OCI-LY7 (cell line): ENCODE measurements at regions not wholly inside any gene's neighbourhood (a gene's known extent, or its start where the extent isn't known, plus 50 kb on each side); places are given as distances from the start of the nearest gene placed in this dataset.

ENCODE experiments used
- BruUV-seq: library from RNA; stranded (reverse); fragments of 400-500 nt; replicated peaks from 2 replicates; lab custom pipeline; 2021; lab: Mats Ljungman, UMichigan
- CTCF ChIA-PET: fragments of 300-600 bp; sonication (Branson Sonifier 250); formaldehyde crosslinking; loops from one replicate; lab custom pipeline; 2022; ENCODE audit warnings: antibody characterized with exemption; ENCODE audit not compliant: unreplicated experiment; lab: Charles Lee
- POLR2A ChIA-PET: fragments of 300-600 bp; sonication (Branson Sonifier 250); formaldehyde crosslinking; loops from one replicate; lab custom pipeline; 2022; ENCODE audit warnings: antibody characterized with exemption; lab: Charles Lee
- DNase-seq: peaks from one replicate; pipeline ENCODE4 v3.0.0-alpha.2; 2015; ENCODE audit warnings: low spot score
- H2AFZ ChIP-seq: fragments of 200-600 bp; sonication (generic), shearing (Covaris generic); 2 replicates; pipeline ENCODE4 v1.6.1; 2014; ENCODE audit warnings: mild to moderate bottlenecking, antibody characterized with exemption, low read length, moderate library complexity
- H3K27ac ChIP-seq: fragments of 200-600 bp; sonication (generic); 2 replicates; pipeline ENCODE4 v1.5.1; 2014; ENCODE audit warnings: mixed run types, low read depth, mild to moderate bottlenecking, moderate library complexity, low read length, inconsistent platforms; ENCODE audit not compliant: poor library complexity, severe bottlenecking
- H3K36me3 ChIP-seq: fragments of 200-600 bp; sonication (generic); 2 replicates; pipeline ENCODE4 v1.6.1; 2014; ENCODE audit warnings: mild to moderate bottlenecking, antibody characterized with exemption, low read length, moderate library complexity, mixed read lengths; ENCODE audit not compliant: insufficient read depth
- H3K4me1 ChIP-seq: fragments of 200-600 bp; sonication (generic); 2 replicates; pipeline ENCODE4 v1.5.1; 2014; ENCODE audit warnings: mild to moderate bottlenecking, low read length; ENCODE audit not compliant: insufficient read depth, poor library complexity, severe bottlenecking
- H3K4me2 ChIP-seq: fragments of 200-600 bp; sonication (generic); 2 replicates; pipeline ENCODE4 v1.6.1; 2014; ENCODE audit warnings: mild to moderate bottlenecking, low read length
- H3K4me3 ChIP-seq: fragments of 200-600 bp; sonication (generic); 2 replicates; pipeline ENCODE4 v1.5.1; 2014; ENCODE audit warnings: mild to moderate bottlenecking, low read depth, low read length; ENCODE audit not compliant: poor library complexity, severe bottlenecking
- H3K79me2 ChIP-seq: fragments of 200-600 bp; sonication (generic); 2 replicates; pipeline ENCODE4 v1.6.1; 2016; ENCODE audit warnings: low read depth, mild to moderate bottlenecking, low read length, moderate library complexity, mixed read lengths; ENCODE audit not compliant: insufficient read depth
- H3K9me2 ChIP-seq: fragments of 200-600 bp; sonication (generic); 2 replicates; pipeline ENCODE4 v1.6.1; 2016; ENCODE audit warnings: mild to moderate bottlenecking, low read length, mixed read lengths; ENCODE audit not compliant: insufficient read depth
- H3K9me3 ChIP-seq: fragments of 200-600 bp; sonication (generic); 2 replicates; pipeline ENCODE4 v1.6.1; 2014; ENCODE audit warnings: mild to moderate bottlenecking, mixed run types, low read length, mixed read lengths
- H4K20me1 ChIP-seq: fragments of 200-600 bp; sonication (generic); 2 replicates; pipeline ENCODE4 v1.6.1; 2014; ENCODE audit warnings: mild to moderate bottlenecking, antibody characterized with exemption, low read length, moderate library complexity, mixed read lengths; ENCODE audit not compliant: insufficient read depth
- CTCF ChIP-seq: fragments of 200-600 bp; sonication (generic); conservative IDR thresholded peaks from 2 replicates; pipeline ENCODE4 v1.5.1; 2014; ENCODE audit warnings: mild to moderate bottlenecking, antibody characterized with exemption, low read length, moderate library complexity, mixed read lengths
- EZH2phosphoT487 ChIP-seq: fragments of 200-600 bp; sonication (generic); IDR thresholded peaks from 2 replicates; pipeline ENCODE4 v1.6.1; 2018; ENCODE audit warnings: low read depth, borderline replicate concordance, mild to moderate bottlenecking, mixed run types, antibody characterized with exemption, low read length, moderate library complexity, mixed read lengths
- intact Hi-C: fragments of 100-400 bp; cut with micrococcal nuclease; formaldehyde crosslinking; loops from one replicate; pipeline ENCODE4 v1.10.0; 2022; ENCODE audit not compliant: unreplicated experiment

DNA sequence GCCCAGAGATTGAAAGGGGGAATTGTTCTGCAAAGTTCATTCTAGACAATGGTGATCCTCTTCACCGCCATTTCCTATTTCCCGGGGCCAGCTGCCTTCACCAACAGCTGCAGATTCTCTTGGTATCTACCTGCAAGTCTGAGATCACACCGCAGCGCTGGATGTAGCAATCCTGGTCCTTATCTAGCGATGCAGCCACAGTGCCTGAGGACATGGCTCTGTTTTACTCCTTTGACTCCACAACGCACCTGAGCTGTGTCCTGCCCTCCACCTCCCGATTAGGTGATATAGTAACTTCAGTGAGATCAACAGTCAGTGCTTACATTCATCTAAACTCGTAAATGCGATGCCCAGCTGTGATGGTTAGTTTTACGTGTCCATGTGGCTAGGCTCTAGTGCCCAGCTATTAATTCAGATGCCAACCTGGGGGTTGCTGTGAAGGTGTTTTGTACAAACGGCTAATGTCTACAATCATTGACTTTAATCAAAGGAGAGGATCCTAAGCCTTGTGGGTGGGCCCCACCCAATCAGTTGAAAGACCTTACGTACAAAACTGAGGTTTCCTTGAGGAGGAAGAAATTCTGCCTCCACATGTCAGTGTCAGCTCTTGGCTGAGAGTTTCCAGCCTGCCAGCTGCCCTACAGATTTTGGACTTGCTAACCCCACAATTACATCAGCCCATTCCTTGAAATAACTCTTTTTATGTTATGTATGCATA is 189.8 kb downstream of the SH3BP4 start:
- POLR2A ChIA-PET: no interaction called here
- DNase-seq: no peak

GRCh38 chr2:235142601-235143000 is 190.8 kb downstream of the SH3BP4 start:
- TF ChIP-seq CTCF: no peak
- TF ChIP-seq EZH2phosphoT487: no peak
- BruUV-seq: no TSS peak
- no peaks in the 10 kb centered on the region for H4K20me1 ChIP-seq
- intact Hi-C loops: no loop called here
- no peak overlapping the region for H3K4me2 ChIP-seq
- DNase-seq: no peak
- H3K9me2 ChIP-seq: no peaks in the 10 kb centered on the region
- no peak overlapping the region for H2AFZ ChIP-seq
- no peaks in the 10 kb centered on the region for H3K9me3 ChIP-seq
- no peaks in the 10 kb centered on the region for H3K36me3 ChIP-seq
- POLR2A ChIA-PET: interaction anchor here (1.0 kb wide), 1 partner anchor 11 kb away, joined by 4 read pairs; no protein-coding TSS in a partner anchor
- no peaks in the 10 kb centered on the region for H3K4me1 ChIP-seq
- H3K27ac ChIP-seq: no peak overlapping the region
- CTCF ChIA-PET: no interaction called here
- H3K4me3 ChIP-seq: no peak overlapping the region
- H3K79me2 ChIP-seq: no peaks in the 10 kb centered on the region

More for the DNA sequence above, 189.8 kb downstream of the SH3BP4 start:
- no peaks in the 10 kb centered on the region for H3K9me2 ChIP-seq
- no peaks in the 10 kb centered on the region for H4K20me1 ChIP-seq
- intact Hi-C loops: no loop called here
- H3K4me2 ChIP-seq: no peak overlapping the region
- H3K36me3 ChIP-seq: no peaks in the 10 kb centered on the region
- no peak for TF ChIP-seq CTCF
- TF ChIP-seq EZH2phosphoT487: no peak
- BruUV-seq: no TSS peak
- no peak overlapping the region for H3K27ac ChIP-seq
- H3K4me3 ChIP-seq: no peak overlapping the region
- no peaks in the 10 kb centered on the region for H3K79me2 ChIP-seq
- H2AFZ ChIP-seq: no peak overlapping the region
- CTCF ChIA-PET: no interaction called here
- H3K9me3 ChIP-seq: no peaks in the 10 kb centered on the region
- H3K4me1 ChIP-seq: no peaks in the 10 kb centered on the region

DNA sequence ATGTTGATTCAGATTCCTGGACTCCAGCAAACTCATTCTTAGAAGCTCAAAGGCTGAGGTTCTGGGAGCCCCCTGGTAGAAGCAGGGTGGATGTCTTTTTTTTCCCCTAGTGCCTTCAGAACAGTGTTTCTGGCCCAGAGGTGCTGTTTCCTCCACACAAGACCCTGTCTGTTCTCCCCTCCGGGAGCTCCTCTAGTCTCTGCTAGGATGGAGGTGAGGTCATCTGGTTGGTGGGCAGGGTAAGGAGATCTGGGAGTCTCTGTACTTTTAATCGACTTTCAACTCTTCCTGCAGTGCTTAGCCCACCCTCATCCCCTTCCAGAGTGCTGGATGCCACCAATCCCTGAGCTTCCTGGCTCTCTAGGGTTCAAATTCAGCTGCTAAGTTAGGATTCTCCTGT is 192.0 kb downstream of the SH3BP4 start:
- H3K27ac ChIP-seq: no peak overlapping the region
- BruUV-seq: no TSS peak
- ChIA-PET POLR2A (interaction anchor here (1.0 kb wide), 1 partner anchor 10 kb away, joined by 4 read pairs; no protein-coding TSS in a partner anchor), CTCF (interaction anchor here (0.6 kb wide), 1 partner anchor 965 kb away, joined by 3 read pairs; no protein-coding TSS in a partner anchor)
- intact Hi-C loops: no loop called here
- H3K4me1 ChIP-seq: no peaks in the 10 kb centered on the region
- H2AFZ ChIP-seq: no peak overlapping the region
- no peaks in the 10 kb centered on the region for H4K20me1 ChIP-seq
- no peaks in the 10 kb centered on the region for H3K36me3 ChIP-seq
- no peak for DNase-seq
- TF ChIP-seq CTCF (no peak), EZH2phosphoT487 (no peak)
- no peaks in the 10 kb centered on the region for H3K9me3 ChIP-seq
- no peaks in the 10 kb centered on the region for H3K9me2 ChIP-seq
- no peak overlapping the region for H3K4me2 ChIP-seq
- H3K79me2 ChIP-seq: no peaks in the 10 kb centered on the region
- no peak overlapping the region for H3K4me3 ChIP-seq
